HG03066 (cell line): ENCODE measurements at regions not wholly inside any gene's neighbourhood (a gene's known extent, or its start where the extent isn't known, plus 50 kb on each side); places are given as distances from the start of the nearest gene placed in this dataset.

Experiments used
- ATAC-seq: cut with Tn5 transposase; IDR thresholded peaks from one replicate; pipeline ENCODE4 v1.9.1; 2021; ENCODE audit warnings: low read depth; ENCODE audit not compliant: unreplicated experiment

DNA sequence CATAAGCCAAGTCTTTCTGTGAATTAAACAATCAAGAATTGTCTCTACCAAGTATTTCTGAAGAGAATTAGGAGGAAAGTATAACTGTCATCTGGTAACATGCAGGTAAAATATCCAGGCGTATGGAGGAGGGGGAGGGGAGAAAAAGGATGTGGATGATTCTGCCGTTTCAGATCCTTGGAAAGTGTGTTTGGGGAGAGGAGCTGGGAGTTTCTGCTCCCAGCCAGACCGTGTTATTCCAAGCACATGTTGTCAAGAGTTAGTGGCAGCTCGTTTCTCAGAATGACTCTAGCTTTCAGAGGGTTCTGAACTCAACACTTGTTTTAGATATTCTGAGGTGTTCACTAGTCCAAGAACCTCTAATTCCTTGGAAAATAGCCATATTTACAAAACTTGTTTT, 137.6 kb downstream of the FAM124B start:
- ATAC-seq, result no peak

- ATAC-seq, result no peak
Measured at GRCh38 chr2:224263571-224264043, 138.3 kb downstream of the FAM124B start.

DNA sequence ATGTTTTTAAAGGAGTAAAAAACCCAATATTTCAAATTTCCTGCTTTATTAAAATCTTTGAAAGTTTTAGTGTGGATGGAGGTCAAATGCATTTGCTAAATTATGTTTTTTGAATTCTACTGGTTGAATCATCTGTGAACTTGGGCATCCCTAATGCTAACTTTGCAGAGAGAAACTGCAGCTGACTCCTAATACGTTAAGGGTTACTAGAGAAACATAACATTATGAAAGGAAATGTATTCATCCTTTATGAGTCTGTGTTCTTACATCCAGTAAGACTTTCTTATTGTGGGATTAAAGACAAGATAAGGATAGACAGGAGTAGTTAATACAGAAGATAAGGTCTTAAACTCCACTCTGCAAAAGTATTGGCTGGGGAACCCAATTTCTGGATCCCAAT, 140.6 kb downstream of the FAM124B start:
- no peak for ATAC-seq

GRCh38 chr2:224260372-224261020, 141.4 kb downstream of the FAM124B start:
- ATAC-seq, result no peak

- ATAC-seq, result no peak
Measured at GRCh38 chr2:224259831-224260230, 142.1 kb downstream of the FAM124B start.

DNA sequence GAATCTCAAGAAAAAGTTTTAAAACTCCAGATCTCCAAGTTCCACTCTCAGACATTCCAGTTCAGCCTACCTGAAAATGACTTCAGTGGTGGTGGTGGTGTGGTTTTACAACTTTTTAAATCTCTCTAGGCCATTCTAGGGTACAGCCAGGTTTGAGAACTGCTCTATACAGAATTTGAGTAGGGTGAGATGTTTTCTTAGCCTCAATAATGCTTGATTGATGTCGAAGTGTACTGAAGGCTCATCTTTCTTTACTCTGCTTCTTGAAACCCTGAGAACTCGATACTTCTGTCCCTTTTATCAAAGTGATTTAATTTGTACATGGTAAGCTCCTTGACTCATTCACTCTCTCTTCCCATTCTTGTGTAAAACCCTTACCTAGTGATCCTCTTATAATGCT, 143.8 kb downstream of the FAM124B start:
- no peak for ATAC-seq

DNA sequence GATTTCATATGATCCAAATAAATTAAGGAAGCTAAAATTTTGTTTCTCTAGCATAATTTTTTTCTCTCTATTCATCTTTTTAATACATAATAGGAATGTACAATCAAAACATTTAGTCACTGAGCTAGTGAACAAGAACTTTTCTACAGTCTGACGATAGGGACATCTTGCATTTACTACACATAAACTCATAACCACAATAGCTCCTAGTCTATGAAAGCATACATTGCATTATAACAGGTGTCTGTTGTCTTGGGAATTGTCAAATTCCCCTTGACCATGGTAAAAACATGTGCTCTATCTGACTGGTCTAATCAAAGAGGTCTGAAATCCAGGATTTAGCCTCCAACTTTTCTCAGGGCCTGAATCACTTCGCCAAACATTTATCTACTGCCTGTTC, 144.8 kb downstream of the FAM124B start:
- ATAC-seq, result no peak

GRCh38 chr2:224253464-224253863, 148.4 kb downstream of the FAM124B start:
- ATAC-seq, result no peak

- ATAC-seq, result no peak
Measured at GRCh38 chr2:224252631-224253030, 149.3 kb downstream of the FAM124B start.

GRCh38 chr2:224248944-224249371, 152.9 kb downstream of the FAM124B start:
- no peak for ATAC-seq

DNA sequence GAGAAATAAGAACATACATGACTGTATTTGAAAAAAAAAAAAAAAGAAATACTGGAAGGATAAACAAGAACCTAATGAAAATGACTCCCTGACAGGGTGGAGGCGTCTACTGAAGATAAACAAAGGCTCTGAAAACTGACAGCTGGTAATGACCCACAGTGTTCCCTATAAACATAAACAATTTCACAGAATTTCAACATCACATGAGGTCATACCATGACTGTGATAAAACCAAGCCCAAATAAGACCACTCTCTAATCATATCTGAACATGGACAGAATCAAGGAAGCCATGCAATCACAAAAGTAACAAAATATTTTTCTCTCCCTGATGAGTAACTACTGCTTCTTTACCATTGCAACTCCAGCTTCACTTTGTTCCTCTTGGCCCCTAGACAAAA, 159.3 kb downstream of the FAM124B start:
- ATAC-seq, result no peak

DNA sequence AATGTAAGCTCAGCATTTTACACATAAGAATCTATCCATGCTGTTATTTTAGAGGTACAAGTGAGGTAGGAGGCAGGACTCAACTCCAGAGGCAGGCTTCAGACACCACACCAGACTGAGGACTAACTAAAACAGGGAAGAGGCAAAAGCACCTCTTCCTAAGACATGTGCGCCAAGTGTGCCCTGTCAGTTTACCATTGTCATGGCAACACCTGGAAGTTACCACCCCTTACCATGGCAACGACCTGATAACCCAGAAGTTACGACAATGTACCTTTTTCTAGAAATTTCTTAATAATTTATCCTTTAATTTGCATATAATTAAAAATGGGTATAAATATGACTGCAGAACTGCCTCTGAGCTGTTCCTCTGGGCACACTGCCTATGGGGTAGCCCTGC, 160.1 kb downstream of the FAM124B start:
- ATAC-seq, result no peak

DNA sequence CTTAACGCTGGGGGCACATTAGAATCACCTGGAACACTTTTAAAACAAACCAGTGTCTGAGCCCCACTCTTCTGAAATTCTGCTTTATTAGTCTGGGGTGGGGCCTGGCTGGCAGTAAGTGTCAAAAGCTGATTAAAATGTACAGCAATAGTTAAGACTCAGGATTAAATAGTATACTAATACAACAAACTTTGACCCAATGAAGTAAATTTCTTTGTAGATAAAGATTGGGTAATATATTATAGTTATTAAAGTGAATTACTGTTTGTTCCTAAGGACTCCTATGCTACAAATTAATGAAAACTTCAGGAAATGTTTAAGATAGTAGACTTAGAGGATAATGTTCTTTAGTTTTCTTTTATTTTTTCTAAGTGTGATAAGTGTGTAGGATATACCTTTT, 160.9 kb downstream of the FAM124B start:
- no peak for ATAC-seq

DNA sequence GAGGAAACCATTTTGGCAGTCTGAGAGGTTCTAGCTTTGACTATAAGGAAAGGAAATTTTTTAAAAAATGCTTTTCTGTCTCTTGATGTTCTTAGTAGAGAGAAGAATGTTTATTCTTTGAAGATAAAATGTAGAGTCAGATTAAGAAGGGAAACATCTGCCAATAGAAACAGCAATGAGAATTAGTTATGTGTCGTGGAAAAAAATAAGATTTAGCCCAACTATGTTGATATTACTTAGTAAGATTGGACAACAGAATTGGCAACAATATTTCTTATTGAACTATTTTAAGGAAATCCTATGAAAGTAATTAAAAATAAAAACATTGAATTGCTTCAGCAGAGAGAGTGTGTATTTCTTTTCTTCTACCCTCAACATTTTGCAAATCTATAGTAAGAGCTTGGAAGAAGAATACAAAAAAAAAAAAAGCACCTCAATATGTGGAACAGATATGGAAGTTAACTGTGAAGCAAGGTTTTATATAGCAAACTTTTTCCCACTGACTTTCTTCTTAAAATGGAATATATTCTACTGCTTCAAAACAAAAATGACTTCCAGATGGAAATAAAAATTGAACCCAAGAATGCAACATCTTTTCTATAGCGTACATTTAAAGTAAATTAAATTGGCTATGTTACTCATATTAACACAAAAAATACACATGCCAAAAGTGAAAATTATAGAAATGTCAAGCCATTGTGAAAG, 177.9 kb downstream of the FAM124B start:
- ATAC-seq, result no peak

DNA sequence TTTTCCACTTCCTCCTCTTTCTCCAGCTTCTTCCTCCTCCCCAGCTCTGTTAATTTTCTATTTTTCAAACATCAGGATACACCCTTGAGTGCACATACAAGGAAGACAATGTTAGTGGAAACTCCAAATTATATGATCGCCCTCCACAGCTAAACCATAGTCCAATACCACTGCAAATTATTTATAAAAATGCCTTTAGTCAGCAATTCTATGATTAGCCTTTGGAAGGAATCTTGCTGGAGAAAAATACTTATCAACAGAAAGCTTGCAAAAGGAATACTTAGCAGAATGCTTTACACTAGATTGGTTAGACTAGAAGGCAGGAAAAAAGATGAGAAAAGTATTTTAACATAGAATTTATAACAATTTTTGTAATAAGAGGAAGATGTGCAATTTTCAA, 178.9 kb downstream of the FAM124B start:
- ATAC-seq, result no peak

DNA sequence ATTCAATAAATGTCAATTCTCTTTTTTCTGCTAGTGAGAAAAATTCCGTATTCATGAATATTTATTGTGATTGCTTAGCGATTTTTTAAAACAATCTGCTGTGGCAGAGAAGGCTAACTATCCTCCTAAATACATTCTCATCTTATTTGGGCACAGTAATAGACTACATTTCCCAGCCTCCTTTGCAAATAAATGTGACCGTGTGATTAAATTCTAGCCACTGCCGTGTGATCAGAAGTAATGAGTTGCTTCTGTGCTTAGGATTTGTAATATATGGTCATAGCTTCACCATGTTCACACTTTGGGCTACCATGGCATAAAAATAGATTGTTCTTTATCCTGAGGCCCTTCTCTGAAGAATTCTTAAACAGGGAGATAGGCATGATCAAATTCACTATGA, 179.6 kb downstream of the FAM124B start:
- ATAC-seq, result no peak

GRCh38 chr2:224221455-224221913, 180.4 kb downstream of the FAM124B start:
- ATAC-seq, result no peak

- no peak for ATAC-seq
Measured at GRCh38 chr2:224220586-224221255, 181.2 kb downstream of the FAM124B start.

GRCh38 chr2:224219781-224220180, 180.7 kb upstream of the SERPINE2 start:
- ATAC-seq, result no peak

- no peak for ATAC-seq
Measured at GRCh38 chr2:224217962-224218347, 178.9 kb upstream of the SERPINE2 start.

GRCh38 chr2:224217233-224217961, 178.3 kb upstream of the SERPINE2 start:
- no peak for ATAC-seq
